Testis (tissue), 2 donors: ENCODE measurements at regions not wholly inside any gene's neighbourhood (a gene's known extent, or its start where the extent isn't known, plus 50 kb on each side); places are given as distances from the start of the nearest gene placed in this dataset.

Source experiments
- CTCF ChIP-seq, 3 experiments: fragments of 450-650 bp in 2 of 3; fragments of 200-600 bp in 1 of 3; sonication (generic) in 1 of 3; IDR thresholded peaks; one replicate each; pipeline ENCODE4 v1.5.1; 2016 to 2019; ENCODE audit warnings: antibody characterized with exemption in 3 of 3, mild to moderate bottlenecking in 2 of 3, moderate library complexity in 1 of 3
- POLR2A ChIP-seq: fragments of 450-650 bp; IDR thresholded peaks from one replicate; pipeline ENCODE4 v1.6.1; 2017; ENCODE audit warnings: antibody characterized with exemption, mild to moderate bottlenecking, moderate library complexity

GRCh38 chr22:22740560-22741276 is 96.3 kb downstream of the GGTLC2 start:
- TF ChIP-seq CTCF (IDR thresholded peaks at IDR 0.05): no peak
- no peak for TF ChIP-seq POLR2A
